IPS DF 4.7 (cell line): ENCODE measurements at regions not wholly inside any gene's neighbourhood (a gene's known extent, or its start where the extent isn't known, plus 50 kb on each side); places are given as distances from the start of the nearest gene placed in this dataset.
A peak's percentile ranks its signal among the peaks of the same experiment; 100 is the strongest.
"Not testable (repeated sequence)": the region's sequence is repeated elsewhere in the genome, so short reads cannot be mapped to it uniquely, and the experiment has no call there.

Source experiments
- DNase-seq: peaks from one replicate; pipeline ENCODE4 v3.0.0-alpha.2; 2013; ENCODE audit warnings: low spot score; ENCODE audit errors: extremely low read depth

GRCh38 chr4:17066236-17066635 is 167.8 kb upstream of the LDB2 start:
- DNase-seq = no peak

- DNase-seq = no peak
Measured at GRCh38 chr4:17065821-17066220, 167.4 kb upstream of the LDB2 start.

GRCh38 chr4:17064959-17065358 is 166.5 kb upstream of the LDB2 start:
- DNase-seq = no peak

GRCh38 chr4:17063888-17064287 is 165.4 kb upstream of the LDB2 start:
- DNase-seq = no peak

GRCh38 chr4:17060230-17060629 is 161.8 kb upstream of the LDB2 start:
- DNase-seq = no peak

GRCh38 chr4:17058916-17059741 is 160.7 kb upstream of the LDB2 start:
- no peak for DNase-seq

GRCh38 chr4:17058536-17058915 is 160.1 kb upstream of the LDB2 start:
- no peak for DNase-seq

GRCh38 chr4:17057035-17057434 is 158.6 kb upstream of the LDB2 start:
- DNase-seq = no peak

- no peak for DNase-seq
Measured at GRCh38 chr4:17055788-17056187, 157.3 kb upstream of the LDB2 start.

- no peak for DNase-seq
Measured at GRCh38 chr4:17045866-17046265, 147.4 kb upstream of the LDB2 start.

GRCh38 chr4:17038510-17039176 is 140.2 kb upstream of the LDB2 start:
- no peak for DNase-seq

GRCh38 chr4:17033768-17034181 is 135.3 kb upstream of the LDB2 start:
- DNase-seq = no peak

GRCh38 chr4:17033025-17033767 is 134.8 kb upstream of the LDB2 start:
- no peak for DNase-seq

- DNase-seq = no peak
Measured at GRCh38 chr4:17030543-17030942, 132.1 kb upstream of the LDB2 start.

- no peak for DNase-seq
Measured at GRCh38 chr4:17029964-17030363, 131.5 kb upstream of the LDB2 start.

- DNase-seq = no peak
Measured at GRCh38 chr4:17029432-17029831, 131.0 kb upstream of the LDB2 start.

- no peak for DNase-seq
Measured at GRCh38 chr4:17027495-17027894, 129.1 kb upstream of the LDB2 start.

GRCh38 chr4:17024425-17024824 is 126.0 kb upstream of the LDB2 start:
- DNase-seq = no peak

- no peak for DNase-seq
Measured at GRCh38 chr4:17020901-17021300, 122.5 kb upstream of the LDB2 start.

- no peak for DNase-seq
Measured at GRCh38 chr4:17020451-17020850, 122.0 kb upstream of the LDB2 start.

GRCh38 chr4:17018621-17019020 is 120.2 kb upstream of the LDB2 start:
- DNase-seq = not testable (repeated sequence)

- DNase-seq = peak; percentile 69
Measured at GRCh38 chr4:17018013-17018412, 119.6 kb upstream of the LDB2 start.
